GOT3 (cell line): ENCODE measurements at regions not wholly inside any gene's neighbourhood (a gene's known extent, or its start where the extent isn't known, plus 50 kb on each side); places are given as distances from the start of the nearest gene placed in this dataset.

Experiments used
- DNase-seq: peaks from one replicate; lab custom pipeline; 2025; ENCODE audit warnings: mixed read lengths; lab: John Stamatoyannopoulos, UW

DNA sequence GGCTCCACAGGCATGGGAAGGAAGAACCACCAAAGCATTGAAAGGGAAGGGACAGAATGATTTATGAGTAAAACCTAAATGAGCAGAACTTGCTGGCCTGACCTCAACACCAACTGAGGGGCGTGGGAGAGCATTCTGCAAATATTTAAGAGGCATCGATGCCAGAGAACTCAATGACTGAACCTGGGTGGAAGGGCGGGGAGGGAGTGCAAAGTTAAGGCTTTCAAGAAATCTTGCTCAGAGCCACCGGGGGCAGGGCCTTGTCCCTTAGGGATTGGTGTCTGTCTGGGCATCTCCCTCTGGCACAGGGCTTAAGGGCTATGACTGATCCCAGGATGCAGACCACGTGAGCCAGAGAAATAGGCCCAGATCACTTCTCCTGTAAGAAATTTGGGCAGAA, 137.1 kb downstream of the ADAMTS15 start:
- no peak for DNase-seq

DNA sequence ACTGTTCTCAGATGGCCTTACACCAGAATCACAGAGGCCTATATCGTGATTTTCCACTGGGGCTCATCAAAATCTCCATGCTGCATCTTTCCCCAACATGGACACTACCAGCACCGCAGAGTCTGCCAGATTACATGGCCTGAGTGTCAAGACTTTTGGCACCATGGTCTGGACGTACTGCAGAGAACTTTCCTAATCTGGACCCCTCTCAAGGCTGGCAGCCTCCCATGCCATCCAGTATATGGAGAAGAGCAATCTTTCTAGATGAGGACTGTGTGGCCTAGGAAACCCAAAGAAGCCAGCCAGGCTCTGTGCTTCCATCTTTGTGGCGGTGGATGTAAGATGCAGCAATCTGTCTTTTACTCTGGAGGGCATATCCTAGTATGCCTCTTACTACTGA, 139.2 kb downstream of the ADAMTS15 start:
- no peak for DNase-seq

DNA sequence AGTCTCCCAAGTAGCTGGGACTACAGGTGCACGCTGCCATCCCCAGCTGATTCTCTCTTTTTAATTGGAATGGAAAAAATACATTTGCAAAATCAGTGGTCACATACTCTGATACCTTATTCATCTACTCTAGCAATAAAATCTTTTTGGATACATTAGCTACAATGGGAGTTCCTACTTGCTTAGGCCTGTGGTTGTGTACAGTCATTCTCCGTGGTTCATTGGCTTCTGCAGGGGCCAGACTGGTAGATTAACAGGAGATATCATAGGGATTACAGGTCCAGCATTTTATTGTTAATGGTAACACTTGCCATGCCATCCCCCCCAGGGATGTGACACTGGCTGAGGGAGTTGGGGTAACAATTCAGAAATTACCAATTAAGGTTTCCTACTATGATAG, 140.0 kb downstream of the ADAMTS15 start:
- DNase-seq: no peak

DNA sequence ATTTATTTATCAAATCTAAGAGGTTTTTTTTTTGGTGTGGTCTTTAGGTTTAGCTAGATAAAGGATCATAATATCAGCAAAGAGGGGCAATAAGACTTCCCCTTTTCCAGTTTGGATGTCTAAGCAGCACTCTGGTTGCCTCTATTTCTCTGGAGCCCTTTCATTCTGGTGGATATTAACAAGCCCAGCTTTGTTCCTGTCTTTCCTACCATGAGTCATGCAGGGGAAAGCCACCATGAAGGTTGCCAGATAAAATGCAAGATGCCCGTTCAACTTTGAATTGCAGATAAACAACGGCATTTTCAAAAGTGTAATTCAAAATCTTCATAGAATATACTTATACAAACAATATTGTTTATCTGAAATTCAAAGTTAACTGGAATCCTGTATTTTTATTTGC, 143.6 kb downstream of the ADAMTS15 start:
- no peak for DNase-seq

DNA sequence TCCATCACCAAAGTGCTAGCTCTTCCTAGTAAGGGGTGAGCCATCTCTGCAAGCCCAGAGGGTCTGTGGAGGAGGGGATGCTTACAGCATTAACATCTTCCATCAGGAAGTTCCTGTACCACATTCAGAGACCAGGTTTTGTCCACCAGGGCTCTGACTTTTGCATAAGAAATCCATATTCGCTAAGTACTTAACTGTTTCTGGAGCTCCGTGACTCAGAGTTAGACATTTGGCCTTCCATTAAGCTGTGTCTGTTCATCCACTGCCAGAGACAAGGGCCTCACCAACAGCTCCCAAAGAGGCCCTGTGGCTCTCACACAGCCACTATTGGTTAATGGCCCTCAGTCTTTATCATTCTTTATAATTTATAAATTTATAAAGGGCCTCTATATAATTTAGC, 144.6 kb downstream of the ADAMTS15 start:
- no peak for DNase-seq

DNA sequence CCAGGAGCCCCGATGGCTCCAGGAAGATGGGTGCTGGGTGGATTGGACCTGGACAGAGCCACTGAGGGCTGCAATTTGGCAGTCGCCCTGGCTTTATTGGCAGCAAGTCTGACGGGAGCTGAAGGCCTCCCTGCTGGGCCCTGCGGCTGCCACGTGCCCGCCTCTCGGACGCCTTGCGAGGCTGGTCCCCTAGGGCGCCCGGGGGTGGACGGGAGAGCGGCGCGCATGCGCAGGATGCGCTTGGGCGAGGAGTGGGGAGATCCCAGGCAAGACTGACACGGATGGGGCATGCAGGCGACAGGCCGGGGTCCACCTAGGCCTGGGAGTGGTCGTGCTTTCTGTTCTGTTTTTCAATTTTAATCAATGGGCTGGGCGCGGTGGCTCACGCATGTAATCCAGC, 150.0 kb downstream of the ADAMTS15 start:
- DNase-seq: no peak

DNA sequence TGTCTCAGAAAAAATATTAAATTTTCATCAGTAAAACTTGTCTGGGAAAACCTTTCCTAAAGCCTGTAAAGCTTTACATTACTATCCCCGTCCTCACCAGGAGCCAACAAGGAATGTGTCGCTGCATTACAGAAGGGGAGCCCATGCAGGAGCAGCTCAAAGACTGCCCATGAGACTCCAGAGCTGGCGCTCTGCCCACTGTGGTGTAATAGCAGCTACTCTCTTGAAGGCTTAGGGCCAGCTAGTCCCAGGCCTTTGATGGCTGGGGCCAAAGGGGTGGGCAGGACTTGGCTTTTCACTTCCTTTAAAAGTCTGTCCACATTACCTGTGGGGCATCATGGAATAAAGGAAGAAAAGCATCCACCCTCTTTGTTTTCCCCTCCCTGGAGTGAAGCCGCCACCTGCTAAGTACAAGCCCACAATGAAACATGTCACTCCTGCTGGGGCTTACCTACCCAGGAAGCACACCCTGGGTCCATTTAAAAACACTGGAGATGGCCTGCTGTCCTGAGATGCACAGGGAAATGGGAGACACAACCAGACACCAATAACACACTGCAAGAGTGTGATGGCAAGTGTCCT, 150.7 kb downstream of the ADAMTS15 start:
- no peak for DNase-seq

DNA sequence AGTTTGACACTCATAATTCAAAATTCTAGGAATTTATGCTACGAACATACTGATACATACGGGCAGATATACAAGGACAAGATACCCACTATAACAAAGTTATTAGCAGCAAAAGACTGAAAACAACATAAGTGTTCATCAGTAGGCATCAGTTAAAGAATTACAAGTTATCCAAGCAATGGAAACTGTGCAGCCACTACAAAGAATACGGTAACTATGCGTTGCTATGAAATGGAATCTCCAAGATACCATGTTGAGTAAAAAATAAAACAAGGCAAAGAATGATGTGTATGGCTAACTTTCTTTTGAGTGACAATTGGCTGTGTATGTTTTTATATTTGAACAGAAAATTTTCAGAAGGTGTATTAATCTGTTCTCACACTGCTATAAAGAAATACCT, 151.7 kb downstream of the ADAMTS15 start:
- DNase-seq: no peak

DNA sequence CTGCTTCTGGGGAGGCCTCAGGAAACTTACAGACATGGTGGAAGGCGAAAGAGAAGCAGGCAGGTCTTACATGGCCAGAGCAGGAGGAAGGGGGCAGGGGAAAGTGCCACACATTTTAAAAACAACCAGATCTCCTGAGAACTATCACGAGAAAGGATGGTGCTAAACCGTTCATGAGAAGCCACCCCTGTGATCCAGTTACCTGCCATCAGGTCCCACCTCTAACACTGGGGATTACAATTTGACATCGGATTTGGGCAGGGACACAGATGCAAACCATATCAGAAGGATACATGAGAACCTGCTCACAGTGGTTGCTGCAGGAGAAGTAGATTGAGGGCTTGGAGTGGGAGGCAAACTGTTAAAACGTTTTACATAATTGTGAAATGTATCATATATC, 152.2 kb downstream of the ADAMTS15 start:
- DNase-seq: no peak

DNA sequence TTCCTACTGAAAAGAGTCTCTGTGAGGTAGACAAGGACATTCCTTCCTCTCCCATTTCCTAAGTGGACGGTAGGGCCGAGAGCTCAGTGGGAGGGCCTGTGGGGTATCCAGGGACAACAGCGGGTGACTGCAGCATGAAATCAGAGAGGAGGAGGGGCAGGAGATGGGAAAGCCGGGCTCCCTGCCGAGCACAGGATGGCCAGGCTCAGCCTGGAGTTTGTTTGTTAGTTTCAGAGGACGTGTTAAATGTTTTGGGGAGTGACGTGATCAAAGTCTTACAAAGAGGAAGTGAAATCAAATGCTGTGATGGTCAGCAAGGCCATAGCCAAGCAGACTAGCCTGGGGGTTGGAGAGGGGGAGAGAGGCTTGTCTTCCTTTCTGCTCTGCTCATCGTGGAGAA, 152.7 kb downstream of the ADAMTS15 start:
- no peak for DNase-seq

DNA sequence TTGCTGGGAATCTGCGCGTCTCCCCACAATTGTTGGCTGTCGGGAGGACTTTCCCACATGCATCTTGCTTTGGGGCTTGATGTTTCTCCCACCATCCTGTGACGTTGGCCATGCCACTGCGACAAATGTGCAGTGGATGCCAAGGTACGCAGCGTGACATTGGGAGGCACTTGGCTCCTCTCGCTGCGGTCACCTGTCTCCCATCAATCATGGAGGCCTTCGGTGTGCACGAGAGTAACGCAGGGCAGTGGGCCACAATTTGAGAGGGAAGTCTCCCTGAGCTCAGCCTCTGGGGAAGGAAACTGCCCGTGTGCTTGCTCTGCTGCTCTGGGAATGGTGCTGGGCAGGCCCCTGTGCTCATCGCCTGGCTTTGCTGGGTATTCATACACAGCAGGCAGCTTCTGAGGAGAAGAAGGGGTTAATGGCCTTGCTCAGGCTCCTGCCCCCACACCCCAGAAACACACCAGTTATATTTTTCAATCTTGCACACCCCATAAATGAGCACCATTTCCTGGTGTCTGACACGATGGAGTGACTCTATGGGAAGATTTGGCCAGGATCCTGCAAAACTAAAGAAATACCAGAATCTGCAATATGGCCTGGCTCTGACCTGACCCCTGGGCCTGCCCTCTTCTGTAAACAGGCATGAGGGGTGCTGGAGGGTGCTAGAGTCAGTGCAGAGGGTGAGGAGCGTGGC, 153.5 kb downstream of the ADAMTS15 start:
- no peak for DNase-seq

DNA sequence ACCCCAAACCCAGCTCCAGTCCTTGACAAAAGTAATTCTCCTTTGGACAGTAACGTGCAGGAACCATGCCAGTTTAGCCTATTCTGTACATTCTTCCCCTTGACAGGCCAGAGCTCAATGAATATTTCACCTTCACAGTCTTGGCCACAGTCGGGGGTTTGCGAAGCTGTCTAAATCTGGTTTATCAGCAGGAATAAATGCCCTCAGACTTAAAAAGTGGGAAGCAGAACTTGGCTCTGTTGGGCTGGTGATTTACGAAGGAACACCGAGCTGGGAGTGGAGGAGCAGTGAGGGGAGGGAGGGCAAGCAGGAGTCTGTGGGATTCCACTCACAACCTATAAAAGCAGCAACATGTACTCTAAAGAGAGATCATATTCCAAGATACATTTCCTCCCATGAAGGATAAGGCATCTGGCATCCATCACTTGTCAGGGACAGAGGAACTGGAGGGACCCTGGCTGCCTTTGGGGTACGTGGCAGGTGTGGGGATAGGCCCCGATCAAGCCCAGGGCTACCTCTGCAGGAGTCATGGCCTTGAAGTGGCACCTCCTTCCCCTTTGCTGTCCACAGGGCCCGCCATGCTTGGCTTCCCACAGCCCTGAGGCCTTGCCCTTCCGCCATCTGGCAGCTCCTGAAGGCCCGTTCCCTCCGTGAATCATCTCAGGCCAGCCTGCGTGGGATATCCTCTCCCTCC, 154.3 kb downstream of the ADAMTS15 start:
- no peak for DNase-seq

DNA sequence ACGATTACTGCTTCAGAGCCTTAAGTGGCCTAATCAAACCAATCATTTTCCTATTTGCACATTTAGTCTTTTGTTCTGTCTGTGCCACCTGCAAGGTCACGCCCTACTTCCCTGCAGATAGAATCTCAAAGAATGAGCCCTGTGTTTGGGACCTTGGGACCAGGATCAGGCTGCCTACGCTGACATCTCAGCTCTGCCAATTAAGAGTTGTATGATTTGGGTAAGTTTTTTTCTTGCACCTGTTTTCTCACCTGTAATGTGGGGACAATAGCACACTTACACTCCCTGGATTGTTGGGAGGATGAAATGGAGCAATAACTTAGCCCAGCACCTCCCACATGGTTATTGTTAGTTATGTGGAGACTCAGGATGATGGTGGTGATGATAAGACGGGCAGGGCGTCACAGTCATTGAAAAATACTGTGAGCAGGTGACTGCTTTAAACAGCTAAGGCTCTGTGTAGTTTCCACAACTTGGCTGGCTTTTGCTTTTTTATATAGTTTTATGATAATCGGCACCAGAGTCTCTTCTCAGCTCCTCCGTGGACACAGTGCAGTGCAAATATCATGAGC, 155.0 kb downstream of the ADAMTS15 start:
- DNase-seq: no peak

DNA sequence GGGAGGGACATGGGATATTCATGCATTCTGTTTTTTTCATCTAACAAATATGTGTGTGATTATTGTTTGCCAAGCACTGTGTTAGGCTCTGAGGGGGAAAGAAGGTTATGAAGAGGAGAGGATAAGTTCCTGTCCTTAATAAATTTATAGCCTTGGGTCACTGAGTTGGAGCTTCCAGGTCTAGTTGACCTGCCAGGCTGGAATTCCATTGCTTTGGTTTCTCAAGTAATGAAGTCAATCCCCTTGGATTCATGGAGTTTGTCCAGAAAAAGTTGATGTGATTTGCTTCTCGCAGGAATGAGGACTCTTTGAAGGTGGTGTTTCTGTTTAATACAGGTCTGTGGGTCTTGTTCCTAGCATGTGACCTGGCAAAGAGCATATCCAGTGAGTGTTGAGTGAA, 156.2 kb downstream of the ADAMTS15 start:
- no peak for DNase-seq

DNA sequence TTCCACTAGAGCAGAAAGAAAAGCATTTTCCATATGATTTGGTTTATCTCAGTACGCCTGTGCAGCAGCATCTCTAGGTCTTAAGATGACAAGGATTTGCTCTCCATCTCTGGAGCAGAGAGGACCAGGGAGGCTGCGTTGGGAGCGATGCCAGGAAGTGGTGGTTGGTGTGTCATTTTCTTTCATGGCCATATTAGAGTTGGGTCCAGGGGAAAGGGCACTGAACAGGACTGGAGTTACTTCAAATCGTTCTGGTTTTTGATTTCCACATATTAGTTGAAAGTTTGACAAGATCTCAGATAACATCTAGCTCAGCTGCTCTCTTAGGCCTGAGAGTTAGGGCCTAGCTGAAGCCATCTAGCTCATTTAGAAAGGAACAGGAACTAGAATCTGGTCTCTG, 157.7 kb downstream of the ADAMTS15 start:
- no peak for DNase-seq

DNA sequence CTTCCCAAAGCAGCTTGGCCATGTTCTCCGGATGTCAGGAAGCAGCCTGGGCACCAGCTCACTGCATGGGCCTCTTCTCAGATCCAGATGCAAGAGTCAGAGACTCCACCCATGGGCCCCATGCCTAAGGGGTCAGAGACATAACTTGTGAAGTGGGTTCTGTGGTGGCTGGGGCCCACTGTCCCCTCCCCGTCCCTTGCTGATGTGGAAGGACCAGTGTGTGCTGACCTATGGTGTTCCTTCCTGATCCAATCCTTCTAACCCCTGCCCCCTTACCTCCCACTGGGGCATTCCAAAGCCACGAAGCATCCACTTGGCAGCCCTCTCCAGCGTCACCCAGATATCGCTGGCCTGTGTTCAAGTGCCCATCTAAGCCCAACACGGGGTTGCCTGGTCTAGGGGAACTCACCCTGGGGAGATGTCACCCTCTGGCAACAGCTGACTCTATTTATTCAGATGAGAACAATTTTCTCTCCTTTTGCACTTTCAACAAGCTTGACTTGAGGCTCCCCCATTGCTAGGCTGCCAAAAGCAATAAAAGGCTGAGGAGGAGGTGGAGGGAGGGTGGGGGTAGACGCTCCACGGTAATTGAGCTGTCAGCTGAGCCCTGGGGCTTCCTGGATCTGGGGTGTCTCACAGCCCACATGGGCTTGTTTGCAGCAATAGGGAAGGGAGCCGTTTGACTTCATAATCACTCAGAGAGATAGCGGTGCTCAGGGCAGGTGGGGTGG, 158.5 kb downstream of the ADAMTS15 start:
- no peak for DNase-seq

DNA sequence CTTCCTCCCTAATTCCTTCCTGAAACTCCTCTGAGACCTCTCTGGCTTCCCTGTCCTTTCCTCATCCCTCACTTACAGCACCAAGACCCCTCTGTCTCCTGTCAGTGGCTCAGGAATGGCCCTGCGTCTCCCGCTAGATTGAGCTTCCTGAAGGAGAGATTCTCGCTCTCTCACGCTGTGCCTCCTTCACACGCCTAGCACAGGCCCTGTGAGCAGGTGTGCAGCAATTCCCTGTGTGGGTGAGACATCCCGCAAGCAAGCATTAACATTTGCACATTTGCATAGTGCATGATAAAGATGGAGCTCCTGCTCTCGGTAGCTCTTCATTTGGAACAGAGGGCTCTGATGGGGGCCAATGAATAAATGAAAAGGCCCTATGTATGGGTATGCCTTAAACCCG, 159.8 kb downstream of the ADAMTS15 start:
- no peak for DNase-seq

DNA sequence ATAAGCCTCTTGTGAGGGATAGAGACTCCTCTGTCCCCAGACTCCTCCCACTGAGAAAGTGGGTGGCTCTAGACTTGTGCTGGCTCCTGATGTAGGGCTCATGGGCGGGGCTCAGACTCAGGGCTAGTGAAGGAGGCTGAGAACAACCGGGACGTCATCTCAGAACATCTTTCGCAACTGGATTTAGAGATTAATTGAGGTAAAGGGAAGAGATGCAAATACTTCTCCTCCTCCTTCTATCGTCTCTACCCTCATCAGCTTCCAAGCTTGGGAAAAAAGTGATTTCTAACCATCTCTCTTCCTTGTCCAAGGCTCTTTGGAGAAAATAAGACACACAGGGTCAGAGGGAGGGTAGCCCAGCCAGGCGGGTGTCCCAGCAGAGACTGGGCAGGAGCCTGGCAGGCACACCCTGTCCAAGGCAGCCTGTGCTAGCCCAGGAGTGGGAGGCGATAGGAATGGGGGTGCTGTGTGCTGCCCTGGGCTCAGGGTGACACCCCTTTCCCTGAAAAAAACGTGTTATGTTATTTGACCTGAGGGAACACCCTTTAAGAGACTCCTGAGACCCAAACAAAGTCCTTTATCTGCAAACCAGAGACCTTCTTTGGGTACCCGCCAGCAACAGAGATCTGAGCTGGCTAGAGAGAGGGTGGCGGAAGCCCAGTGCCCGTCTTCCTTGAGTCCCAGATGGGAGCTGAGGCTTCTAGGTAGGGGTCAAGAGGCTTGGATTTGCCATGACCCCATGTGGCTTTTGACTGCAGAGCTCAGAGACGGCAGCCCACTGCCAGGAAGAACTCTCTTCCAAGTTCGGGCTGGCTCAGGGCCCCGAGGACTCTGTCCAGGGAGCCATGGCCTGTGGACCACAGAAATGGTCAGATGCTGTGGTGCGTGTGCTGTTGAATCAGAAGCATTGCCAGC, 160.9 kb downstream of the ADAMTS15 start:
- no peak for DNase-seq

DNA sequence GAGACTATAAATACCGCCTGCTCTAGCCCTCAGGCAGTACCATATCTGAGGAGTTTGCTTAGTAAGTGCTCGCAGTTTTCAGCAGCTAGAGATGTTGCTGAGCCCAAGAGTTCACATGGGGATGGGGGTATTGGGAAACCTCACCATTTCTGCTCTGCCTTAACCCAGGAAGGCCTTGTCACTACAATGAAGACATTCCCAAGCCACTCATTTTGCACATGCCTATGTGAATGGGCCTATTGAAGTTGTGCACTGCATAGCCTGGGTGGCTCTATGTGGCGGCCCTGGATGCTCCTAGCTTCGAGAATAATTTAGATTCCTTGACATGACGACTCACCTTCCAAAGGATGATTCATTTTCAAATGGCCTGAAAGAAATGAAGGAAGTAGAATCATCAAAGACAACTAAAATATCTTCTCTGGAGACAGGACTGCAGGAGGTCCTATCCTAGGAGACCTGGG, 163.4 kb downstream of the ADAMTS15 start:
- DNase-seq: no peak

DNA sequence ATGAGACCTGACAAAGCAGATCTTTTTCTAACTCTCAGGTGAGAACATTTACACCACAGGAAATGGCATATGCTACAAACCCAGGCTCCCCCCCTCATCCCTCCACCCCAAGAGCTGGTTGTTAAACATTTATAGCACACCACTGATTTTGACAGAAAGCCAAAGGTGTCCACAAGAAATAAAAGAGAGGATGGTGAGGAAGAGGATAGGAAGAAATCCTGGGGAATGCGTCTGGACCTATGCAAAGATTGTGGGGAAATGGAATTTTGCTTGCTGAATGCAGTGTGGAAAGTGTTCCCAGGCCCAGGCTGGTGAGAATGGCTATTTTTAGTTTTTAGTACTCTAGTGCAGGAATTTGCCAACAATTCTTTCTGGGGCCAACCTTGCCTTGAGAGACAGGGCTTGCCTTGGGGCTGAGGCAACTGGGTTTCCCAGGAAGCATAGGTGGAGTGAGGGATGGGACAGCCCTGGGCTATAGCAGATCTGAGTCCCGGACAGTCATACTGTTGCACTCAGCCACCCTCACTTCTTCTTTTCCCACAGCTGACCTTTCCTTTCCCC, 163.9 kb downstream of the ADAMTS15 start:
- no peak for DNase-seq

DNA sequence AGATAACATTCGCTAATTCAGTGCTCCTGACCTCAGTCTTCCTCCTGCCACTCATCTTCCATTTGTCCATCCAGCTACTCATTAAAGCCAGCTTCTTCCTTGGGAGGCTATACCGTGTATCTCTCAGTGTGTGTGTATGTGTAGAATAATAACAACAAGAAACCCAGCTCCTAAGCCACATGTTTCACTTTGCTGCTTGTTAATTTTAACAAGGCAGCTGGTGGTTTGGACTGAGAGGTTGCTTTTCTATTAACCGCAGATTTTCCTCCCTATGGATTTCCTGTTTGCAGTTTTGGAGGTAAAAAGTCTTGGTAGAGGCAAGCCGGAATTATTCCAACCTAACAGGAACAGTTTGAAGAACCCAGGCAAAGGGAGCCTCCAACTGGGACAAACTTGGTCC, 165.0 kb downstream of the ADAMTS15 start:
- DNase-seq: no peak
